IMR-90 (cell line): ENCODE measurements at regions not wholly inside any gene's neighbourhood (a gene's known extent, or its start where the extent isn't known, plus 50 kb on each side); places are given as distances from the start of the nearest gene placed in this dataset.

Source experiments
- CEBPB ChIP-seq: IDR thresholded peaks from 2 replicates; pipeline ENCODE4 v1.6.1; 2012; ENCODE audit warnings: low read depth, low read length, improper control_type of control experiment
- CTCF ChIP-seq: conservative IDR thresholded peaks from 2 replicates; pipeline ENCODE4 v1.5.1; 2012; ENCODE audit warnings: mild to moderate bottlenecking, low read depth, low read length, improper control_type of control experiment
- ELK1 ChIP-seq: fragments of 150-350 bp; IDR thresholded peaks from 2 replicates; pipeline ENCODE4 v1.6.1; 2016; ENCODE audit warnings: low read depth, mild to moderate bottlenecking, low read length, moderate library complexity, borderline replicate concordance
- FOS ChIP-seq: fragments of 150-350 bp; IDR thresholded peaks from 2 replicates; pipeline ENCODE4 v1.6.1; 2016; ENCODE audit warnings: low read depth, low read length
- MXI1 ChIP-seq: IDR thresholded peaks from 2 replicates; pipeline ENCODE4 v1.6.1; 2012; ENCODE audit warnings: low read depth, mild to moderate bottlenecking, low read length, moderate library complexity, borderline replicate concordance
- POLR2A ChIP-seq: IDR thresholded peaks from 2 replicates; pipeline ENCODE4 v1.6.1; 2012; ENCODE audit warnings: mild to moderate bottlenecking, low read depth, low read length
- RAD21 ChIP-seq: IDR thresholded peaks from 2 replicates; pipeline ENCODE4 v1.6.1; 2012; ENCODE audit warnings: low read length, improper control_type of control experiment
- USF2 ChIP-seq: fragments of 150-350 bp; IDR thresholded peaks from 2 replicates; pipeline ENCODE4 v1.6.1; 2017; ENCODE audit warnings: mild to moderate bottlenecking, antibody characterized with exemption, low read length, low read depth

GRCh38 chr9:126050605-126050990 is 276.0 kb upstream of the MVB12B start:
- no peak for TF ChIP-seq CTCF
- no peak for TF ChIP-seq ELK1
- TF ChIP-seq POLR2A = no peak
- TF ChIP-seq FOS = no peak
- no peak for TF ChIP-seq RAD21
- TF ChIP-seq CEBPB = no peak
- TF ChIP-seq USF2 = no peak
- no peak for TF ChIP-seq MXI1
